Activated CD8-positive, alpha-beta T cell treated with anti-CD3 and anti-CD28 coated beads for 36 hours (primary cell): ENCODE measurements at regions not wholly inside any gene's neighbourhood (a gene's known extent, or its start where the extent isn't known, plus 50 kb on each side); places are given as distances from the start of the nearest gene placed in this dataset.

Experiments
- ATAC-seq: fragments of 200-7000 bp; cut with Tn5 transposase; one replicate; pipeline ENCODE4 v1.10.0; 2021; ENCODE audit warnings: mild to moderate bottlenecking, moderate library complexity
- CTCF ChIA-PET: fragments of 350-600 bp; sonication (Branson Sonifier 250); formaldehyde crosslinking; loops from one replicate; lab custom pipeline; 2021; ENCODE audit warnings: antibody characterized with exemption; lab: Charles Lee
- POLR2A ChIA-PET: fragments of 350-600 bp; sonication (Branson Sonifier 250); formaldehyde crosslinking; loops from one replicate; lab custom pipeline; 2021; ENCODE audit warnings: antibody characterized with exemption; lab: Charles Lee
- DNase-seq: peaks from one replicate; pipeline ENCODE4 v3.0.0-alpha.2; 2020
- H3K27ac Mint-ChIP-seq: one replicate; pipeline ENCODE4 v1.8.0; 2021; ENCODE audit warnings: mild to moderate bottlenecking, mixed read lengths
- H3K27me3 Mint-ChIP-seq: one replicate; pipeline ENCODE4 v1.8.0; 2021; ENCODE audit warnings: mixed read lengths
- H3K36me3 Mint-ChIP-seq: one replicate; pipeline ENCODE4 v1.8.0; 2021; ENCODE audit warnings: low read depth, mixed read lengths
- H3K4me1 Mint-ChIP-seq: one replicate; pipeline ENCODE4 v1.8.0; 2021; ENCODE audit warnings: low read depth, mixed read lengths
- H3K4me3 Mint-ChIP-seq: one replicate; pipeline ENCODE4 v1.8.0; 2021; ENCODE audit warnings: mild to moderate bottlenecking, moderate library complexity, mixed read lengths
- H3K9me3 Mint-ChIP-seq: one replicate; pipeline ENCODE4 v1.8.0; 2021; ENCODE audit warnings: mixed read lengths
- CTCF ChIP-seq: fragments of 200-600 bp; IDR thresholded peaks from one replicate; pipeline ENCODE4 v1.8.0; 2022; ENCODE audit warnings: antibody characterized with exemption, mild to moderate bottlenecking
- intact Hi-C: fragments of 100-400 bp; cut with micrococcal nuclease; formaldehyde crosslinking; loops from one replicate; pipeline ENCODE4 v1.10.0; 2022

- H3K27me3 Mint-ChIP-seq = peaks cover 24% of the 10 kb centered on the region
- CTCF ChIA-PET = interaction anchor here (1.3 kb wide), 1 partner anchor 24 kb away, joined by 3 read pairs; no protein-coding TSS in a partner anchor
- ATAC-seq = no peak
These were observed 99.3 kb downstream of the PFDN4 start for GRCh38 chr20:54306985-54307710.

GRCh38 chr20:54308804-54309203 lies 100.9 kb downstream of the PFDN4 start:
- no peaks in the 10 kb centered on the region for H3K36me3 Mint-ChIP-seq
- peaks cover 6% of the 10 kb centered on the region for H3K4me1 Mint-ChIP-seq
- H3K4me3 Mint-ChIP-seq = no peak overlapping the region
- ChIA-PET POLR2A (no interaction called here), CTCF (no interaction called here)
- intact Hi-C loops = no loop called here
- no peak overlapping the region for H3K27ac Mint-ChIP-seq
- DNase-seq = no peak
- no peak for TF ChIP-seq CTCF
- H3K9me3 Mint-ChIP-seq = no peaks in the 10 kb centered on the region
- H3K27me3 Mint-ChIP-seq = peaks cover 20% of the 10 kb centered on the region
- ATAC-seq = no peak

More at GRCh38 chr20:54306985-54307710, 99.3 kb downstream of the PFDN4 start:
- POLR2A ChIA-PET = no interaction called here
- no peak for DNase-seq
- intact Hi-C loops = no loop called here
- Mint-ChIP-seq H3K4me1 (peaks cover 6% of the 10 kb centered on the region), H3K36me3 (no peaks in the 10 kb centered on the region), H3K4me3 (no peak overlapping the region), H3K27ac (no peak overlapping the region), H3K9me3 (no peaks in the 10 kb centered on the region)
- TF ChIP-seq CTCF = no peak

- ATAC-seq = no peak
- peaks cover 15% of the 10 kb centered on the region for H3K4me1 Mint-ChIP-seq
- CTCF ChIA-PET = no interaction called here
- H3K36me3 Mint-ChIP-seq = no peaks in the 10 kb centered on the region
- no peak overlapping the region for H3K4me3 Mint-ChIP-seq
- TF ChIP-seq CTCF = no peak
- peaks cover 14% of the 10 kb centered on the region for H3K27me3 Mint-ChIP-seq
- H3K9me3 Mint-ChIP-seq = peaks cover 2% of the 10 kb centered on the region
- POLR2A ChIA-PET = no interaction called here
- no peak for DNase-seq
- intact Hi-C loops = no loop called here
- H3K27ac Mint-ChIP-seq = peak overlapping the region; percentile 46
These were observed 111.0 kb downstream of the PFDN4 start for GRCh38 chr20:54318892-54319291.

DNA sequence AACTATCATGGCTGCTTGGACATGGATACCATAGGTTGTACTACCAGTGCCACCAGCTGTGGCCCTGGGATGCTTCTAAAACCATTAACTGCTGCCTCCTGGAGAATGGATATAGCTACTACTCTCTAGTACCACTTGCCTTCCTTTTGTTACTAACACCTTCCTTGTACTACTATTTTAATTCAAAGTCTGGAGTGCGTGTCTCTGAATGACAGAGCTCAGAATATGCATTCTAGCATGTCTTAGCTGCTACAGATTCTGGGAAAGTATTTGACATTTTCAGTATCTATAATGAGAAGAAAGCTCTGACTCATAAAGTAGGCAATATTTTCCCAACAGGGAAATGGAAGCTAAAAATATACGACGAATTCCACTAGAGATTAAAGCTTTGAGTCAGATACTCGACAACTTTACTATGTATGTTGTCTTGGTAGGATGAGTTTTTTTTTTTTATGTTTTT lies 112.3 kb downstream of the PFDN4 start:
- ATAC-seq (peak; percentile 47), DNase-seq (no peak)
- no peak for TF ChIP-seq CTCF
- Mint-ChIP-seq H3K27ac (peak overlapping the region; percentile 37), H3K4me3 (no peak overlapping the region), H3K4me1 (peaks cover 27% of the 10 kb centered on the region), H3K9me3 (peaks cover 2% of the 10 kb centered on the region), H3K36me3 (no peaks in the 10 kb centered on the region), H3K27me3 (peaks cover 9% of the 10 kb centered on the region)
- intact Hi-C loops = no loop called here
- ChIA-PET POLR2A (no interaction called here), CTCF (interaction anchor here (0.7 to 1.1 kb wide), 2 partner anchors 10 to 328 kb away, joined by 3 read pairs; no protein-coding TSS in a partner anchor)

DNA sequence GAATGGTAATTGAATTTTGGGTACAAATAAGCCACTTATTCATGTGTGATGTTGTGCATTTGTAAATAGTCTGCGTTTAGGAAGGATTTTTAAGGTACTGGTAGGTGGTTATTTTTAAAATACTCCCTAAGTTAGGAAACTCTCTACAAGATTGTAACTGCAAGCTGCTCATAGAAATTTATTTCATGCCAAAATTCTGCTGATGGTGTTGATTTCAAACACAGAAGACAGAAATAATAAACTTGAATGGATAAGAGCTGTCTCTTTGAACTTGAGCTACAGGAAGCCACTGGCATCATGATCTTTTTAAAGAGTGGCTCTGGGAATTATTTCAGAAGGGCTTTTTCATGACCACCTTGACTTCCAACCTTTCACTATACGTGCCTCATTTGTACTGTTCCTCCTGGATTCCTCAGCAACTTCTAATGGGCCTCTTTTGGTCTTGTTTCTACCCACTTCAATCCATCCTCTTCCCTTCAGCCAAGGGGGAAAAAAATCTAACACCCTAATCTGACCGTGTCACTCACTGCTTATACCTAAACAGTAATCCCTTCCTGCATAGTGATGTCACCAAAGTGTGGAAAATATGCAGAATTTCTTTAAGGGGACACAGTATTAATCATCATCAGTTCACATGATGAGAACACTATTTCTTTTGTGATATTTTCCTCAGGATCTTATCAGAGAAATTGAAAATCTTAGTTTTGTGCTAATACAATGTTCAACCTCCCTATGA lies 113.6 kb downstream of the PFDN4 start:
- H3K27me3 Mint-ChIP-seq = peaks cover 6% of the 10 kb centered on the region
- ChIA-PET CTCF (no interaction called here), POLR2A (no interaction called here)
- intact Hi-C loops = no loop called here
- no peak for DNase-seq
- peak overlapping the region; percentile 49 for H3K27ac Mint-ChIP-seq
- H3K36me3 Mint-ChIP-seq = no peaks in the 10 kb centered on the region
- H3K9me3 Mint-ChIP-seq = peaks cover 2% of the 10 kb centered on the region
- TF ChIP-seq CTCF = no peak
- H3K4me1 Mint-ChIP-seq = peaks cover 27% of the 10 kb centered on the region
- no peak overlapping the region for H3K4me3 Mint-ChIP-seq
- no peak for ATAC-seq
